Ovary (tissue), 7 donors: ENCODE measurements at regions not wholly inside any gene's neighbourhood (a gene's known extent, or its start where the extent isn't known, plus 50 kb on each side); places are given as distances from the start of the nearest gene placed in this dataset.
"Not testable (repeated sequence)": the region's sequence is repeated elsewhere in the genome, so short reads cannot be mapped to it uniquely, and the experiment has no call there.

ENCODE experiments used
- DNase-seq, 5 donors: peaks; one replicate each; pipeline ENCODE4 v3.0.0-alpha.2; 2019 to 2020
- H3K27ac ChIP-seq, 2 donors: fragments of 200-600 bp; one replicate each; pipeline versions ENCODE4 v1.5.1 to v1.8.0; 2019 to 2022
- H3K27me3 ChIP-seq: fragments of 200-600 bp; one replicate; pipeline ENCODE4 v1.8.0; 2022
- H3K36me3 ChIP-seq: fragments of 200-600 bp; sonication (generic); one replicate; pipeline ENCODE4 v1.5.1; 2019
- H3K4me1 ChIP-seq: one replicate; pipeline ENCODE4 v1.8.1; 2013; ENCODE audit warnings: mild to moderate bottlenecking, moderate library complexity; ENCODE audit not compliant: insufficient read depth
- H3K4me3 ChIP-seq: fragments of 200-600 bp; sonication (generic); one replicate; pipeline ENCODE4 v1.5.1; 2017
- H3K9me3 ChIP-seq, 2 donors: fragments of 200-600 bp in 1 of 2; sonication (generic) in 1 of 2; one replicate each; pipeline versions ENCODE4 v1.5.1 to v1.8.1; 2013 to 2019; ENCODE audit warnings: mild to moderate bottlenecking in 1 of 2, moderate library complexity in 1 of 2
- CTCF ChIP-seq, 3 donors: fragments of 450-650 bp in 2 of 3; fragments of 200-600 bp in 1 of 3; IDR thresholded peaks; one replicate each; pipeline versions ENCODE4 v1.5.1 to v1.8.0; 2016 to 2022; ENCODE audit warnings: antibody characterized with exemption in 3 of 3, mild to moderate bottlenecking in 1 of 3
- EP300 ChIP-seq: sonication (generic); formaldehyde crosslinking; IDR thresholded peaks from one replicate; pipeline ENCODE4 v1.6.1; 2017; ENCODE audit warnings: antibody characterized with exemption
- POLR2A ChIP-seq: fragments of 450-650 bp; IDR thresholded peaks from one replicate; pipeline ENCODE4 v1.6.1; 2017; ENCODE audit warnings: antibody characterized with exemption, mild to moderate bottlenecking, moderate library complexity
- WGBS, 3 donors: extraction: QIAGEN DNeasy Blood & Tissue Kit in 1 of 3; methylation state at CpG; one replicate each; pipeline versions ENCODE4 v1.1.5 to v1.1.7; 2013 to 2017; 5-methylcytosine and 5-hydroxymethylcytosine counted together
- intact Hi-C, 4 donors: fragments of 100-400 bp; cut with DNase I; formaldehyde crosslinking; loops; one replicate each; pipeline versions ENCODE4 v1.11.0 to v1.15.1; 2022 to 2023
- donor health status: DM: no; HTN: no; CAD: no; lungs with moderate emphysema.
- donor health status: DM: no; HTN: no; CAD: no.
- donor health status: Bipolar disorder and iron deficiency.
- donor health status: DM: no; HTN: no; CAD: no.
- donor health status: DM: yes; HTN: yes; CAD: no.

- Histone ChIP-seq H3K27me3 (no peaks in the 10 kb centered on the region), H3K27ac (no peak overlapping the region), H3K4me1 (no peaks in the 10 kb centered on the region), H3K4me3 (no peak overlapping the region), H3K9me3 (no peaks in the 10 kb centered on the region), H3K36me3 (no peaks in the 10 kb centered on the region)
- no peak for DNase-seq
- TF ChIP-seq POLR2A (no peak), EP300 (no peak), CTCF (IDR thresholded peaks at IDR 0.05) (no peak)
- intact Hi-C loops: no loop called here
- 6 to 16% (median 14%) methylated on average over 2 of the region's 2 CpGs for WGBS, 3 donors
Measured at GRCh38 chr3:81823882-81824395, 62.5 kb upstream of the GBE1 start.

DNA sequence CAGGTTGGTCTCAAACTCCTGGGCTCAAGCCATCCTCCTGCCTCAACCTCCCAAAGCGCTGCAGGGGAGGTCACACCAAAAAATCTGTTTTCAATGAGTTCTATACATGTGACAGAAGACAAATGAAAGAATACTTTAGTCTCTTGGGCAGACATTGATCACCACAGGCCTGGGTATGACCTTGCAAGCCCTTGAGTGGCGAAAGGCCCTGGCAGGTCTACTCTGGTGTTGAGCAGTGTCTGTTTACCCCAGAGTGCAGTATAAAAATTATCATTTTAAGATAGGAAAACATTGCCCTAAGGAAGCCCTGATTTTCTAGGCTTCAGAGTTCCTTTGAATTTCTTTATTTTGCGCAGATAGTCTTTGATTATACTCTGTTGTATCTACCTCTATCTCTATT is 61.6 kb upstream of the GBE1 start:
- H3K36me3 ChIP-seq: no peaks in the 10 kb centered on the region
- TF ChIP-seq POLR2A (no peak), CTCF (IDR thresholded peaks at IDR 0.05) (no peak), EP300 (no peak)

DNA sequence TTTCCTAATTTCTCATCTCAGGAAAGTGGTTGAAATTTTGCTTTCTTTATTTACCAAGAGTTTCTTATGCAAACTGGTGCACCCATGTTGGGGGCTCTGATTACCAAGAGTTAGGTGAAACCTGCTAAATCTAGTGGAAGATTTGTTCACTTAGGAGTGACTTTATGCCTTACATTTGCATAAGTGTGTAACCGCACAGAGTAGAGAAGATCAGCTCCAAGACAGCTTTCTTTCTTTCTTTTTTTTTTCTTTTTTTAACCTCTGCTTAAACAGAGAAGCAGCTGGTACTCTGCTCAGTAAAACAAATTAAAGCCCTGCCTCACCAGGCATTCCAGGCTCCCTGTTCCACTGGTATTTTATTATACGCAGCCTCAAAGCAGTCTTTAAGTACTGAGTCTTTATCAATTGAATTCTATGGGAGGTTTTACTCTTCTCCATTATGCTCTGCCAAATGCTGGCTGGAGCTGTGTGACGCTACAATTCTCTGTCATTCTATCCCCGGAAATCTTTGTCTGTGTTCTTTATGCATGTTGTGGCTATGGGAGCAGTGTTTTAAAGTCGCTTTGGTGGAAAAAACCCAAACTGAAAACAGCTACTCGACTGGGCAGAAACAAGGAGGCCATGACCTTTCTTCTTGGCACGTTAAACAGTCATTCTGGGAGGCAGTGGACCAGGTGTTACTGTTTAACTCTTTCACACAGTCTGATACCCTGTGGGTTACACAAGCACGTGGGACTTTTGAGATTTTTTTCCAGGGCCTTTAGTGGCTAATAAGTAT is 55.2 kb upstream of the GBE1 start:
- H3K4me3 ChIP-seq: no peak overlapping the region
- no peaks in the 10 kb centered on the region for H3K36me3 ChIP-seq
- TF ChIP-seq POLR2A: no peak
- no peak for TF ChIP-seq EP300
- no peak for TF ChIP-seq CTCF (IDR thresholded peaks at IDR 0.05)
- no peak for DNase-seq
- H3K27ac ChIP-seq: no peak overlapping the region
- WGBS, 3 donors: 7 to 8% (median 7%) methylated on average over 8 of the region's 8 CpGs
- H3K9me3 ChIP-seq: no peaks in the 10 kb centered on the region
- H3K4me1 ChIP-seq: no peaks in the 10 kb centered on the region
- intact Hi-C loops: no loop called here
- no peaks in the 10 kb centered on the region for H3K27me3 ChIP-seq

More for the DNA sequence above, 61.6 kb upstream of the GBE1 start:
- no peak for DNase-seq
- Histone ChIP-seq H3K27me3 (no peaks in the 10 kb centered on the region), H3K9me3 (no peaks in the 10 kb centered on the region), H3K4me1 (no peaks in the 10 kb centered on the region), H3K4me3 (no peak overlapping the region), H3K27ac (no peak overlapping the region)
- intact Hi-C loops: no loop called here
- 96 to 98% (median 97%) methylated on average over 3 of the region's 3 CpGs for WGBS, 3 donors

DNA sequence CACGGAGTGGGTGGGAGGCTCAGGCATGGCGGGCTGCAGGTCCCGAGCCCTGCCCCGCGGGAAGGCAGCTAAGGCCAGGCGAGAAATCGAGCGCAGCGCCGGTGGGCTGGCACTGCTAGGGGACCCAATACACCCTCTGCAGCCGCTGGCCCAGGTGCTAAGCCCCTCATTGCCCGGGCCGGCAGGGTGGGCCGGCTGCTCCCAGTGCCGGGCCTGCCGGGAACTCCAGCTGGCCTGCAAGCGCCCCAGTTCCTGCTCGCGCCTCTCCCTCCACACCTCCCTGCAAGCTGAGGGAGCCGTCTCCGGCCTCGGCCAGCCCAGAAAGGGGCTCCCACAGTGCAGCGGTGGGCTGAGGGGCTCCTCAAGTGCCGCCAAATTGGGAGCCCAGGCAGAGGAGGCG is 50.7 kb upstream of the GBE1 start:
- H3K36me3 ChIP-seq, DNase-seq, H3K9me3 ChIP-seq, H3K4me1 ChIP-seq, H3K4me3 ChIP-seq, intact Hi-C loops, H3K27me3 ChIP-seq, H3K27ac ChIP-seq: not testable (repeated sequence)
- WGBS, 3 donors: 94 to 98% (median 95%) methylated on average over 25 of the region's 25 CpGs
